GM18517 (cell line): ENCODE measurements at regions not wholly inside any gene's neighbourhood (a gene's known extent, or its start where the extent isn't known, plus 50 kb on each side); places are given as distances from the start of the nearest gene placed in this dataset.

ENCODE experiments used
- ATAC-seq: cut with Tn5 transposase; IDR thresholded peaks from one replicate; pipeline ENCODE4 v1.9.1; 2021; ENCODE audit warnings: mild to moderate bottlenecking, moderate library complexity; ENCODE audit not compliant: unreplicated experiment

- no peak for ATAC-seq
Measured at GRCh38 chr13:107586216-107586615, 629.1 kb downstream of the LIG4 start.

- ATAC-seq = no peak
Measured at GRCh38 chr13:107585469-107586180, 629.7 kb downstream of the LIG4 start.

- ATAC-seq = no peak
Measured at GRCh38 chr13:107582171-107582570, 633.2 kb downstream of the LIG4 start.

- ATAC-seq = no peak
Measured at GRCh38 chr13:107580741-107581412, 634.5 kb downstream of the LIG4 start.

GRCh38 chr13:107576430-107576829, 638.9 kb downstream of the LIG4 start:
- ATAC-seq = no peak

- no peak for ATAC-seq
Measured at GRCh38 chr13:107574517-107575210, 640.7 kb downstream of the LIG4 start.

GRCh38 chr13:107573184-107573583, 642.2 kb downstream of the LIG4 start:
- ATAC-seq = no peak

GRCh38 chr13:107572156-107572555, 643.2 kb downstream of the LIG4 start:
- no peak for ATAC-seq

- no peak for ATAC-seq
Measured at GRCh38 chr13:107568181-107568580, 647.2 kb downstream of the LIG4 start.

GRCh38 chr13:107563099-107563925, 652.0 kb downstream of the LIG4 start:
- ATAC-seq = no peak

GRCh38 chr13:107562203-107562602, 653.1 kb downstream of the LIG4 start:
- no peak for ATAC-seq

- ATAC-seq = no peak
Measured at GRCh38 chr13:107554460-107554859, 660.9 kb downstream of the LIG4 start.

GRCh38 chr13:107553838-107554237, 661.5 kb downstream of the LIG4 start:
- no peak for ATAC-seq

GRCh38 chr13:107551521-107551920, 663.8 kb downstream of the LIG4 start:
- no peak for ATAC-seq

- ATAC-seq = no peak
Measured at GRCh38 chr13:107548338-107548737, 667.0 kb downstream of the LIG4 start.

GRCh38 chr13:107545946-107546502, 669.3 kb downstream of the LIG4 start:
- ATAC-seq = no peak

- ATAC-seq = no peak
Measured at GRCh38 chr13:107534548-107534947, 680.8 kb downstream of the LIG4 start.

- ATAC-seq = no peak
Measured at GRCh38 chr13:107531816-107532215, 683.5 kb downstream of the LIG4 start.

- no peak for ATAC-seq
Measured at GRCh38 chr13:107531180-107531579, 684.2 kb downstream of the LIG4 start.

GRCh38 chr13:107529035-107529434, 686.3 kb downstream of the LIG4 start:
- ATAC-seq = no peak

- no peak for ATAC-seq
Measured at GRCh38 chr13:107518780-107519179, 696.6 kb downstream of the LIG4 start.
